GM21576 (cell line): ENCODE measurements at regions not wholly inside any gene's neighbourhood (a gene's known extent, or its start where the extent isn't known, plus 50 kb on each side); places are given as distances from the start of the nearest gene placed in this dataset.

Experiments
- ATAC-seq: cut with Tn5 transposase; IDR thresholded peaks from one replicate; pipeline ENCODE4 v1.9.1; 2021; ENCODE audit warnings: mild to moderate bottlenecking, moderate library complexity; ENCODE audit not compliant: unreplicated experiment

- peak; percentile 63 for ATAC-seq
Measured at GRCh38 chr5:35478856-35479682, 138.6 kb upstream of the SPEF2 start.

DNA sequence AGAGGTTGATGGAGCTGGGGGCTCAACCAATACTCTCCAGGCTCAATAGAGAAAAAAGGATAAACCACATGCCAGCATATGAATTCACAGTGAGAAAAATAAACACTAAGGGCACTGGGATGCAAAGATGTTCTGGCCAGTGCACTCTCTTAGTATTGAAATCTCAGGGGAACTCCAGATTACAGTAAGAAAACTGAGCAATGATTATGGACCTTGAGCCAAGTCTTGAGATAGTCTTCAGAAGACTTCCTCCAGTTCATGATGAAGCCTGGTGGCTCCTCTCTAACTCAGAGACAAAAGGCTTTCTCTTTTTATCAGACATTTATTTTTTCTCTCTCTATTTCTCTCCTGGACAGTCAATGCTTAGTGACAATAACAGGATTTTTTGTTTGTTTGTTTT lies 139.8 kb upstream of the SPEF2 start:
- ATAC-seq = no peak

- ATAC-seq = no peak
Measured at GRCh38 chr5:35477321-35477720, 140.3 kb upstream of the SPEF2 start.

GRCh38 chr5:35476797-35477196 lies 140.9 kb upstream of the SPEF2 start:
- ATAC-seq = no peak

DNA sequence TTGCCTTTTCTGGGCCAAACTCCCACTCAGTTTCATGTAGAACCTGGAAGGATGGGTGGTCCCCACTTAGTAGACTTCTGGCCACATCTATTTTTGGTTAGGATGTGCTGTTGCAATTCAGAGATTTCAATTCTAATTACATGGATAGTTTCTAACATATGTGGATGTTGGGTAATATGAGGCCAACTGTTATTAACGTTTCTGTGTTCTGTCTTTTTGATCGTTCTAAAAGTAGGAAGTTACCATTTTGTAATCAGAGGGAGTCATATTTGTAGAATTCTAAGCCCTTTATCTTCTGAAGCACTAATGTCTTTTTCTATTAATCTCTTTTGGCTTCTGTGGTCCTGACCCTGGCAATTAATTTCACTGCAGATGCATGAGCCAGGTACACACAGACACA lies 141.6 kb upstream of the SPEF2 start:
- no peak for ATAC-seq

- no peak for ATAC-seq
Measured at GRCh38 chr5:35473589-35473988, 144.1 kb upstream of the SPEF2 start.

DNA sequence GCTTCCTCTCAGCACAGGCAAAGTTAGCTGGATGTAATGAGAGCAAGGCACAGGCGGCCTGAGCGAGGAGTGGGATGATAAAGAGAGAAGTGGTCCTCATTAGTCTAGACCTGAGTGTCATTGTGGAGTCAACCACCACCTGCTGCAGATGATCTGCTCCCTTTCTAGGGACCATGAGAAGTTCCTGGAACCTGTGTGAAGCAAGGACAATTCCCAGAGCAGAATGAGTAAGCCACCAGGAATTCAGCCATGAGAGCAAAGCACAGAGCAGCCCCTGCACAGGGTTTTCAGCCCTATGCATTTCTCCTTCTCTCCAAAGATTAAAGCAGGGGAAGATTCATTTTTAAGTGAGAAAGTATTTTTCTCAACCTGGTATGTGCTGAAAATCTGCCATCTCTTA lies 146.8 kb upstream of the SPEF2 start:
- no peak for ATAC-seq

- ATAC-seq = no peak
Measured at GRCh38 chr5:35468811-35469210, 148.9 kb upstream of the SPEF2 start.

DNA sequence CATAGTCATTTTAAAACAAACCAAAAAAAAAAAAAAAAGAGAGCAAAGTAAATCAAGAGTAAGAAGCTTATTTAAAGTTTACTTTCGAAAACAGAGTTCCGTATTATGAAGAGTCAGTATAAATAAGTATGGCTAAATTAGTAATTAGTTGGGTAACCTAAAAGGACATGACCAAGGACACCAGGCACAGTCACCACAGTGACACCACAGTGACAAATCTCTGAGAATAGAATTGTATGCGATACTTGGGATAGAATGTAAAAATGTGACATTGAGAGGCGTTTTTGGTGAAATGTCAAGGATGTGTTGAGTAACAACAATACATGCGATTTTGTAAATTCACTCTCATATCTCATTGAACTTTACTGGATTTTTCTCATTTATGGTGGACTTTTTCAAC lies 150.9 kb upstream of the SPEF2 start:
- ATAC-seq = no peak

- no peak for ATAC-seq
Measured at GRCh38 chr5:35464757-35465156, 152.9 kb upstream of the SPEF2 start.

GRCh38 chr5:35461530-35461929 lies 156.1 kb upstream of the SPEF2 start:
- no peak for ATAC-seq

DNA sequence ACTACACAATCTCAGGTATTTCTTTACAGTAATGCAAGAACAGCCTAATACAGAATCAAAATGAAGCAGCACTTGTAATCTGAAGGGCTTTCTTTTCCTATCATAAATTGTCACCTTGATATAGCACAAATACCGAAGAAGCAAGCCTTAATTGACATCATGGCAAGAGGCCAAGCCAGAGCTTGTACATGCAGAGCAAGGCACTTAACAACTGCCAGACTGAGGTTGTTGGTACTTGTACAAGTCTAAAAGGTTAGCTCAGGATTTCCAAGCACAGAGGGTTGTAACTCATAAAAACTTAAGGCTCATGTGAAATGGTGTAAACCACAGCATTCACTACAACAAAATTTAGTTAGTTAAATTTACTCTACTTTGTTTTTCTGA lies 158.8 kb upstream of the SPEF2 start:
- ATAC-seq = no peak

DNA sequence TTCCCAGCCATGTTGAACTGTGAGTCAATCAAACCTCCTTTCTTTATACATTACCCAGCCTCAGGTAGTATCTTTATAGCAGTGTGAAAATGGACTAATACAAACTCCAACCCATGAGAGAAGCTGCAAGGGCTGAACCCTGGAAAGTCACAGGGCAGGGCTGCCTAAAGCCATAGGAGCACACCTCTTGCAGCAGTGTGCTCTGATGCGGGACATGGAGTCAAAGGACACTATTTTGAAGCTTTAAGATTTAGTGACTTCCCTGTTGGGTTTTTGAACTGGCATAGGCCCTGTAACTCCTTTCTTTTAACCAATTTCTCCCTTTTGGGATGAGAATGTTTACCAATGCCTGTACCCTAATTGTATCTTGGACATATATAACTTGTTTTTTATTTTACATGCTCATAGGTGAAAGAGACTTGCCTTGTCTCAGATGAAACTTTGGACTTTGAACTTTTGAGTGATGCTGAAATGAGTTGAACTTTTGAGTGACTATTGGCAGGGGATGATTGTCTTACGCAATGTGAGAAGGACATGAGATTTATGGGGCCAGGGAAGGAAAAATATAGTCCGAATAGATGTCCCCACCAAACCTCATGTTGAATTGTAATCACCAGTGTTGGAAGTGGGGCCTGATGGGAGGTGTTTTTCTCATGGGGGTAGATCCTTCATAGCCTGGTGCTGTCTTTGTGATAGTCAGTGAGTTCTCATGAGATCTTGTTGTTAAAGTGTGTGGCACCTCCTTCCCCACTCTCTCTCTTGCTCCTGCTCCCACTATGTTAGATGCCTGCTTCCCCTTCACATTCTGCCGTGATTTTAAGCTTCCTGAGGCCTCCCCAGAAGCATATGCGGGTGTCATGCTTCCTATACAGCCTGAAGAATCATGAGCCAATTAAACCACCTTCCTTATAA lies 159.5 kb upstream of the SPEF2 start:
- no peak for ATAC-seq

- ATAC-seq = no peak
Measured at GRCh38 chr5:35456506-35456905, 161.2 kb upstream of the SPEF2 start.

DNA sequence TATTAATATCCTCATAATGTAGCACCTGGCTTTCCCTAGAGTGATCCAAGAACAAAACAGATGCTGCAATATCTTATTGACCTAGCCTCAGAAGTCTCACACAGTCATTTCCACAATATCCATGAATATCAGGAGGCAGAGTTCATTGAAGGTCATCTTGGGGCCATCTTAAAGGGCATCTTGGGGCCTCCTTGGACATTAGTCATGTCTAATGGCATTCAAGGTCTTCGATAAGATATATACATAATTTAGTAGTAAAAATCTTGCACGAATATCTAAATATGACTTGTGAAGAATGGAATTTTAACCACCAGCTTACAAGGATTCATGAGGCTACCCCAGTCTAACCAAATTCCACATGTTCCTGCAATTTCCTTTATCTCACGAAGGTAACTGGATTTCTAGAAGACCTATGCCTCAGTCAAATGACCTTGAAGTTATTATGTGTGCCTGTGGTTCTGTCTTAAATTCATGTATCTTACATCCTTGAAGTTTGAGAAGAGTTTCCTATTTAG lies 163.6 kb upstream of the SPEF2 start:
- ATAC-seq = no peak

DNA sequence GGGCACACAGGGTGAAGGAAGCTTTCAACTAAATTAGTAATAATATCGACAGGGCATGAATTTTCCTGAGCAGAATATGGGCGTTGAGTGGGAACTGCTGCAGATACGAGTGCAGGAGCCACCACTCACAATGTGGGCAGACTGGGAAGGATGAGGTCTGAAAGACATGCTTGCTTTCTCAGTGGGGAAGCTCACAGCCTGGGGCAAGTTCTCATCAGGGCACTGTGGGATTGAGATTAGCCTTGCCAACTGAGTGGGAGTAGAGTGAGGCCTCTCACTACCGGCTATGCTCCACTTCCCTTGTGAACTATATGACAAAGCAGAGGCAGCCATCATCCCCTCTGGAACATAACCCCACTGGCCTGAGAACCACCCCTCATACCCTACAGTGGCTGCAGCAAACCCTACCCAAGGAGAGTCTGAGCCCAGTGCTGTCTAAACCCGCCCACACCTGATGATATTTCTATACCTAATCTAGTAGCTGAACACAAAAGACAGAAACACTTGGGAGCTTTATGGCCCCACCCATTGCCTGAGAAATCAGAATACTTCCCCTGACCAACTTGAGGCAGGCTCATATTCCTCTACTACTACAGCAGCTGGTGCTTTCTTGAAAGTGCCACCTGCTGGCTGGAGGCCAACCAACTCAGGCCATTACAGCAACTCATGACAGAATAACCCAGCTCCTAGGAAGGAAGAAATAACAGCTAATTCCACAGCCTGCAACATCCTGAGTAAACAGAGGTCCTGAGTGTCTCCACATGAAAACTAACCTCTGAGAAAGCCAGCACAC lies 173.7 kb upstream of the SPEF2 start:
- ATAC-seq = no peak

DNA sequence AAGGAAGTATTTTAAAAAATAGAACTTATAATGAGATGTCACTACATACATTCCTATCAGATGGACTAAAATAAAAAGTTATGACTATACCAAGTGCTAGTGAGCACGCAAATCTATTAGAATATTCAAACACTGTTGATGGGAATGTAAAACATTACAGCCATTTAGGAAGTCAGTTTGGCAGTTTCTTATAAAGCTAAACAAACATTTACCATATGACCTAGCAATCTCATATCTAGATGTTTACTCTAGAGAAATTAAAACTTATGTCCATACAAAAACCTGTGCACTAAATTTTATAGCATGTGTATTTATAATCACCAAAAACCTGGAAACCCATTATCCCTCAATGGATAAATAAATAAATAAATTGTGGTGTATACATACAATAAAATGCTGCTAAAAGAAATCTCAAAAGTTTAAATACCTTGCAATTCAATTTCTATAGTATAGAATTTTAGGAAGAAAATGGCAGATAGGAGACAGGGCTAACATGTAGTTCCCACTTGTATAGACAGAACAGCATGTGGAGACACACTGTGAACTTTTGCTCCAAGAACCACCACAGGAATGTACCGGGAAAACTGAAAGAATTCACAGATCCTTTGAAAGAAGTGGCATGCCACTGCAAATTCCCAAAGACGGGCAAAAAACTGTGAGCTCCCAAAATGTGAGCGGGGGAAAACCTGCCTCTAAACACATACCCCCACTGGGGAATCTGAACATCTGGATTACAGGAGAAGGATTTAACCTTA lies 174.6 kb upstream of the SPEF2 start:
- no peak for ATAC-seq

- ATAC-seq = no peak
Measured at GRCh38 chr5:35440409-35440808, 177.3 kb upstream of the SPEF2 start.

DNA sequence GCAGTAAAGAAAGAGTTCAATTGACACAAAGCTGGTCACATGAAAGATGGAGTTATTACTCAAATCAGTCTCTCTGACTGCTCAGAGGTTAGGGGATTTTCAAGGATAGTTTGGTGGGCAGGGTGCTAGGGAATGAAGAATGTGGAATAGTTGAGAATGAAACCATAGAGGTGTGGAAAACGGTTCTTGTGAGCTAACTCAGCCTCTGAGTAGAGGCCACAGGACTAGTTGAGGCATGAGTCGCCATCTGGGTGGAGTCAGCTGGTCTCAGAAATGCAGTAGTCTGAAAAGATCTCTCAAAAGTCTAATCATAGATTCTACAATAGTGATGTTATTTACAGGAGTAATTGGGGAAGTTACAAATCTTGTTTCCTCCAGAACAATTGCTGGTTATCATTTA lies 178.9 kb upstream of the SPEF2 start:
- no peak for ATAC-seq

DNA sequence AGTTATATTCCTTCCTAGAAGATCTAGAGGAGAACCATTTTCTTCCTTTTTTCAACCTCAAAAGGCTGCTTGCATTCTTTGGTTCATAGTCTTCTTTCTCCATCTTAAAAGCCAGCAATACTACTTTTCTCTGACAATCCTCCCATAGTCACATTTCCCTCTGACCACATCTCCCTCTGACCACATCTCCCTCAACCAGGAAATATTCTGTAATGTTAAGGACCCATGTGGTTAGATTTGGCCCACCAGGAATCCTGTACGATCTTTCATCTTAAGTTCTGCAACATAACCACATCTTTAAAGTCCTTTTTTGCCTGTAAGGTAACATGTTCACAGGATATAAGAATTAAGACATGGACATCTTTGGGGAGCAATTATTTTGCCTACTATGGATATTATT lies 179.4 kb upstream of the SPEF2 start:
- no peak for ATAC-seq
